GM03348 (cell line): ENCODE measurements at regions not wholly inside any gene's neighbourhood (a gene's known extent, or its start where the extent isn't known, plus 50 kb on each side); places are given as distances from the start of the nearest gene placed in this dataset.
"Not testable (repeated sequence)": the region's sequence is repeated elsewhere in the genome, so short reads cannot be mapped to it uniquely, and the experiment has no call there.

ENCODE experiments used
- DNase-seq: peaks from one replicate; pipeline ENCODE4 v3.0.0; 2012; ENCODE audit warnings: low spot score

DNA sequence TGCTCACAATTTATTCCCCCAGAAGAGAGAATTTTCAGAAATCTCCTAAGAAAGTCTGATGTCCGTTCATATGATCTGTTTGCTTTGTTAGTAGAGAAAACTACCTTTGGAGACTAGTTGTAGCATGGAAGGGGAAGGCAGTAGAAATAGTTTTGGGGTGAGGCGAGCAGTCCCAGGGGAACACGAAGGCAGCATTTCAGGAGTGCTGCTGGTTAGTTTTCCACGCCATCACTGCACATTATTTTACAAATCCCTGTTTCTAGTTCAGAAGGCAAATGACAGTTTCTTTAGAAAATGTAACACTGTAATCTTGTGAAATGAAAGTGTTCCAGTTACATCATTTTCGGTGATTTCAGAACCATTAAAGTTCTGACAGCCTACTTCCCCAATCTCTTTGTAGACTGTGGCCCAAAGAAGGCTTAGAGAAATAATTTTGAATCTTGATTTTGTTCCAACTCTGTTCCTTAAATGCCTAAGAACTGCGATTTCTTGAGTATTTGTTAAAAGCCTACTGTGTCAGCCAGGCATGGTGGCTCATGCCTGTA is 123.8 kb downstream of the LAT start:
- DNase-seq, result not testable (repeated sequence)

DNA sequence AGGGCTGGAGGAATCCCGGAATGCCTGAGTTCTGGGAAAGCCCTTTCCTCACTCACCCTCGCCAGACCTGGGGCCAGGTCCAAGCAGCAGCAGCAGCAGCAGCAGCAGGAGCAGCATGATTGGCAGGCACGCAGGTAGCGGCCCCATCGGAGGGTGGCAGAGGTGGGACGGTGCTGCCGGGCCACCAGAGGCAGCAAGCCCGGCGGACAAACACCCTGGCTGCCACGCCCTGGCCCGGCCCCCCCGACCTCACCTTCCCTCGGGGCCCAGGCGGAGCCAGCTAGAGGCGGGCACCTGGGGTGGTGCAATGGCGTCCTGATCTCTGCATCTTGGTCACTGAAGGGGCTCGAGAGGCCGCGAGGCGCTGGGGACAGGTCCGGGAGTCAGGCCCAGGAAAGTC is 122.4 kb downstream of the LAT start:
- no peak for DNase-seq

DNA sequence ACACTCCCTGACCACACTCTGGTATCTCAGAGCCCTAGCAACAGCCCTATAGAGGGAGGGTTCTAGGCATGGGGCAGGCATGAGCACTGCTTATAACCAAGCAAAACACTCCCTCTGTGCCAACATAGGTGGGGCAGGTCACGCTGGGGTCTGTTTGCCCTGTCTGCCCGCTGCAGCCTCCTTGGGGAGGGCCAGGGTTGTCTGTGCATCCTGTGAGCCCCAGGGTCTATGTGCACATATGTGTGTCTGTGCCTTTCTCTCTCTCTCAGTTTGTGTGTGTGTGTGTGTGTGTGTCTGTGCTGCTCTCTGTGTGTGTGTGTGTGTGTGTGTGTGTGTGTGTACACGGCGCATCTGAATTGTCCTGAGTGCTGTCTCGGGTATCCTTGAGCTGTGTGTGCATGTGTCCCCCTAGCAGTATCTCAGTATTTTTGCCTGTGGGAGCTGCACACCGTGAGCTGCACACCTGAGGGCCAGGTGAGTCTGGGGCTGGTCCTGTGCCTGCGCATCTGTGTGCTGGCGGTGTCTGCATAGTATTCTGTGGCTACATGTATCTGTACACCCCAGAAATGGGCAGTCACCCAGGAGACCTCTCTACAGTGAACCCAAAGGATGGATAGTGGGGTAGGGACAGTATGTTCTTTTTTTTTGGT is 121.5 kb downstream of the LAT start:
- DNase-seq, result not testable (repeated sequence)

DNA sequence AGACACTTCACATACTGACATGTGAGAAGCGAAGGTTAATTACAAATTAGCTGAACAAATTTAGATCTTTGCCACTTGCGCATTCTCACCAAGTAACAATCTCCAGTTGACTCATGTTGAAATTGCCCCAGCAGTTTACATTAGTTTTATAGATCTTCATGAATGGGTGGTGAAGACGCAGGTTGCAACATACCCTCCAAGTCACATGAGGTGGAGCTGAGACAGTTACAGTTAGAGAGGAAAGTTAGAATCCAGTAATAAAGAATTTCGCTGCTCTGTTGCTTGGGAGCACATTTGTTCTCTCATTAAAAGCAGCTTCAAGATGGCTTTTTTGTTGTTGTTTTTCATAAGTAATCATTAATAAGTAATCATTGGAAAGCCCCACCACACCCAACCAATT is 119.7 kb downstream of the LAT start:
- not testable (repeated sequence) for DNase-seq

DNA sequence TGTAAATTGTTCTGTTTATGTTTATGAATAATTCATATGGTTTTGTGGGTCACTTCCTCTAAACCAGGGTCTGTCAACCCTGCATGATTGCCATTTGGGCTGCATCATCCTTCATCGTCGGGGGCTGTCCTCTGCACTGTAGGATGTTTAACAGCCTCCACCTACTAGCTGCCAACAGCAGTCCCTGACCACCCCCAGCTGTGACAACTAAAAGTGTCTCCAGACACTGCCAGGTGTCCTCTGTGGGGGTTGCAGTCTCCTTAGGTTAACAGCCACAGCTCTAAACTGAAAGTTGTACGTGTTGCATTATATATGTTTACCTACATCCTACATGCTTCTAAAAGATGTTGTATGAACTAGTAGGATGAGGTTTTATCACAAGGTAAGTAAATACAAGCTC is 113.1 kb downstream of the LAT start:
- not testable (repeated sequence) for DNase-seq

DNA sequence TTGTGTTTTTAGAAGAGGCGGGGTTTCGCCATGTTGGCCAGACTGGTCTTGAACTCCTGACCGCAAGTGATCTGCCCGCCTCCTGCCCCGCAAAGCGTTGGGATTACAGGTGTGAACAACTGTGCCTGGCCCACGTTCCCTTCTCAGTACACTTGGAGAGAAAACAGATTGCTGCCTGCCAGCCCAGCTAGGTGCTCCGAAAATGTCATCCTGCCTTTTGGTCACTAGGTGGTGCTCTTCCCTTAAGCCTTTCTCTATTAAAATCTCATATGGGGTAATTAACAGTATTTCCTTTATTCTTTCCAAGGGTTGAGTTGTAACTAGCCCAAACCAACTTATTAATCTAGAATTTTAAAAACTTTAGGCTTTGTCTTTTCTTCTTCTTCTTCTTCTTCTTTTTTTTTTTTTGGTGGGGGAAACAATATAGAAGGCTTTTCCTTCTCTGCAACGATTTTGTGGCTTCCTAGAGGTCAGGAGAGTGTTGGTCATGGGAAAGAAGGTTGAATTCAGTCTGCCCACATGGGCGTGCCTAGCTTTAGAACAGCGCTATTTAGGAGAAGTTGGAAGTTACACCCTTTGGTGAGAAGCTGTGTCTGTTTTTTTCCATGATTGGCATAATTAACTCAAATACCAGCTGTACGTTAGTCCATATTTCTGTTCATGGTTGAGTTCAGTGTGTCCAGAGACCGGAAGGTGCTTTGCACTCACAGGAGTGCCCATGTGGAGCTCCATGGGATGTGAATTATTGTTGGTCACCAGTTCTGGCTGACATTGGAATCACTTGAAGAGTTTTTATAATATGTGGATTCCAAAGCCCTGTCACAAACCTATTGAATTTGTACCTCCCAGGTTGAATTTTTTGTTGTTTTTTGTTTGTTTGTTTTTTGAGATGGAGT is 110.1 kb downstream of the LAT start:
- DNase-seq, result not testable (repeated sequence)

DNA sequence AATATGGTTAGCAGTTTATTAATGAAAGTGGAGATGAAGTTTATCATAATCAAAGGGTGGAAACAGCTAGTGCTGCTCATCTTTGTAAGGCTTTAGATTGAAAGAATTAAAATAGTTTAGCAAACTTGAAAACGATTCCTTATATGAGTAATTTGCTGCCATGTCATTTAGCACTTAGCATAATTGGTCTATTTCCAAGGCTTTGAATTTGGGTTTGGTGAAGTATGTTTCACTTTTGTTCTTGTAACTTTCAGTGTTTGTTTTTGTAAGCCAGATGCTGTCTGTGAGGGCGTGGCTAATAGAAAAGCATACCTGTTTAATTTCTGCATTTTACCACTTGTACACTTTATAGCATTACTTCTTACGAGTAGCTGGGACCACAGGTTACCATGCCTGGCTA is 109.5 kb downstream of the LAT start:
- not testable (repeated sequence) for DNase-seq

DNA sequence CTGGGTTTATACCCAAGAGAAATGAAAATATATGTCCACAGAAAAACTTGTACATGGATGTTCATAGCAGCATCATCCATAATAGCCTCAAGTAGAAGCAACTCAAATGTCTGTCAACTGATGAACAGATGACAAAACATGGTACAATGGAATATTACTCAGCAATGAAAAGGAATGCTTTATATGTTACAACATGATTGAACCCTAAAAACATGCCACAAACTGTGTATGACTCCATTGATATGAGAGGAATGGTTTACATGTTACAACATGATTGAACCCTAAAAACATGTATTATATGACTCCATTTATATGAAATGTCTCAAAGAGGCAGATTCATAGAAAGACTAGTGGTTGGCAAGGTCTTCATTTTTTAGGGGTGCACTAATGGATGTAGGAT is 104.8 kb downstream of the LAT start:
- not testable (repeated sequence) for DNase-seq

DNA sequence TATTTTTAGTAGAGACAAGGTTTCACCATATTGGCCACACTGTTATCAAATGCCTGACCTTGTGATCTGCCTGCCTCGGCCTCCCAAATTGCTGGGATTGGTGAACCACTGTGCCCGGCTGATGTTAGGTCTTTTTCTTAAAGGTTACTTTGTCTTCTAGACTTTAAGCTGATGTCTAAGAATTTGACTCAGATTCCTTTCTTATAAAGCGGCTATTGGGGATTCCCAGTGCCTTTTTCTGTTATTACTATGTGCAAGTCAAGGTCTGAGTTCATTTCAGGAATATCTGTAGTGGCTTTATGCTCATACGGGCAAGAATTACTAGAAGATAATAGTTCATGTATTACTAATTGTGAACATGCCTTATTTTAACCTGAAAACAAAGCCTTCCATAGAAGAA is 102.8 kb downstream of the LAT start:
- DNase-seq, result not testable (repeated sequence)

DNA sequence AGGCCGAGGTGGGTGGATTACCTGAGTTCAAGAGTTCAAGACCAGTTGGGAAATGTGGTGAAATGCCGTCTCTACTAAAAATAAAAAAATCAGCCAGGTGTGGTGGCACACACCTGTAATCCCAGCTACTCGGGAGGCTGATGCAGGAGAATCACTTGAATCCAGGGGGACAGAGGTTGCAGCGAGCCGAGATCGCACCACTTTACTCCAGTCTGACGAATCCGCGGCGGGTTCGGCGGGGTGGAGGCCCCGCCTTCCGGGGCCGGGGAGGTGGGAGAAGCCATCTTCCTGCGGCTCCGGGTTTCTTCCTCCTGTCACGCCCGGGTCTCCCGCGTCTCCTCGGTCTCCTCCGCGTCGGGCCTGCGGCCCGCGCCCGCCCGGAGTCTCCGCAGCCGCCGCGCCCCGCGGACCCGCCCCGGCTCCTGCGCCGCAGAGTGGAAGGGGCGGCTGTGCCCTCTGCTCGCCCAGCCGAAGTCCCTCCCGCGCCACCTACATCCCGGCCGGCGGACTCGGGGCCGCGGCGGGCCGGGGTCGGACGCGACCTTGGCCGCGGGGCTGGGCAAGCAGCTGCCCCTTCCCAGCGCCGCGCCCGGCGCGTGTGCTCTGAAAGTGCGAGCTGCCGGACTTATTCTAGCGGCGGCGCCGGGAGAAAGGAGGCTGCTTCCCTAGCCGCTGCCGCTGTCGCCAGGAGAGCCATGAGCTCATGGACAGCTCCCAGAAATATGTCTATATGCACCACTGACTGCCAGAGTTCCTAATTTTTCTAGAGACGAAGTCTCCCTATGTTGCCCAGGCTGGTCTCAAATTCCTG is 97.2 kb downstream of the LAT start:
- not testable (repeated sequence) for DNase-seq

DNA sequence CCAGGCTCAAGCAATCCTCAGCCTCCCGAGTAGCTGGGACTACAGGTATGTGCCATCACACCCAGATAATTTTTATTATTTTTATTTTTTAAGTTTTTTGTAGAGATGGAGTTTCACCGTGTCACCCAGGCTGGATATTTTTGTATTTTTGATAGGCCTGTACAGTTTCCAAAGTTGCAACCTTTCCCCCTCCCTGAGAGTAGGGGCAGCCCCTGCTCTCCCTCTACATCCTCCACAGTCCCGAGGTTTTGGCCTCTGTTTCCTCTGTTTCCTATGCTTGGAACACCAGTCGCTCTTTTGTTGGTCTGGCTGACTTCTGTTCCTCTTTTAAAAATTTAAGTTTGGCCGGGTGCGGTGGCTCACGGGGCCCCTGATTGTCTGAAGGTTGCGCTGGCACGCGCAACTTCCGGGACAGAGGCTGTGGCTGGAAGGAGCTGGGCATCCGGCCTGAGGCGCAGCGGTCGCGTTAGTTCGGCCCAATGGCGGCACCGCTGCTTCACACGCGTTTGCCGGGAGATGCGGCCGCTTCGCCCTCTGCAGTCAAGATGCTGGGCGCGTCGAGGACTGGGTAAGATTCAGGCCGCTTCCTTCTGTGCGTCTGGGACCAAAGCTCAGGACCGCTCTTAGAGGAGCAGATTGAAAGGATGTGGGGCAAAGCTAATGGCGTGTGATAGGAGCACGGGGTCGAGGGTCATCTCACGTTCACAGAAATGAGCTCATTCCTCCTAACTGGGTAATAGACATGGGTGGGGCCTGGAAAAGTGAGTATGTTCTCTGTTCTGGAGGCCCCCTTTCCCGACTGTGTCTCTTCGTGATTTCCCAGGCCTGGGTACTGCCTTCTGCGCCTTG is 89.9 kb downstream of the LAT start:
- DNase-seq, result peak; percentile 19

DNA sequence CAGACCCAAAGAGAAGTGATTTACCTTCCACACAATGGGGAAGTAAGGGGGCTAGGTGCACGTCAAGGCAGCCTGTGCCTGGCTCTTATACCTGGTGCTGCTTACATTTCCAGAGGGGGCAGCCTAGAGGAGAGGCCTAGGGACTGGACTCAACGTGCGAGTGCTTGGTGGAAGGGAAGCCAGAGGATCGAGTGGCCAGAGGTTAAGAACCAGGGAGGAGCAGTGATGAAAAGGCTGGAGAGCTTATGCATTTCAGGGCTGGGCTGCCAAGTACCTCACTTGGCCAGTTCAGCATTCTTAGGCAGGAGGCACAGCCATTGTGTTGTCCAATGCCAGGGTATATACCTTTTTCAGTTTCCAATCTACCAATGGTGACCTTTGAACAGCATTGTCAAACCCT is 77.4 kb downstream of the LAT start:
- DNase-seq, result not testable (repeated sequence)

DNA sequence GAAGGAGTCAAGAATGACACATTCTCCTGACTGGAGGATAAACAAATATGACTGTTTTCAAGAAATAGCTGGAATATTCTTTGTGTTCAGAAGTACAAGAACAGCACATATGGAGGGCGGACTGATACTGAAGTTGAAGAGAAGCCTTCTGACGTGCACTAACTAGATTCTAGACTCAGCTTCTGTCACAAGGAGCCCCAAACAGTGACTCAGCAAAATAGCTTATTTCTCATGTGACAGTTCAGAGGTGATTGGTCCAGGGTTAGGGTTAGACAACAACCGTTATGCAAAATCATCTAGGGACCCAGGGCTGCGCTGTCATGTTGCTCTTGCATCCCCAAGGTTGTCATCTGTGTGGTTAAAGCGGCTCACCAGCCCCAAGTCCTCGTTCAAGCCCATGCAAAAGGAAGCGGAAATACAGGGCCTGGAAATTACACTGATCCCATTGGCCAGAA is 76.6 kb downstream of the LAT start:
- DNase-seq, result not testable (repeated sequence)

DNA sequence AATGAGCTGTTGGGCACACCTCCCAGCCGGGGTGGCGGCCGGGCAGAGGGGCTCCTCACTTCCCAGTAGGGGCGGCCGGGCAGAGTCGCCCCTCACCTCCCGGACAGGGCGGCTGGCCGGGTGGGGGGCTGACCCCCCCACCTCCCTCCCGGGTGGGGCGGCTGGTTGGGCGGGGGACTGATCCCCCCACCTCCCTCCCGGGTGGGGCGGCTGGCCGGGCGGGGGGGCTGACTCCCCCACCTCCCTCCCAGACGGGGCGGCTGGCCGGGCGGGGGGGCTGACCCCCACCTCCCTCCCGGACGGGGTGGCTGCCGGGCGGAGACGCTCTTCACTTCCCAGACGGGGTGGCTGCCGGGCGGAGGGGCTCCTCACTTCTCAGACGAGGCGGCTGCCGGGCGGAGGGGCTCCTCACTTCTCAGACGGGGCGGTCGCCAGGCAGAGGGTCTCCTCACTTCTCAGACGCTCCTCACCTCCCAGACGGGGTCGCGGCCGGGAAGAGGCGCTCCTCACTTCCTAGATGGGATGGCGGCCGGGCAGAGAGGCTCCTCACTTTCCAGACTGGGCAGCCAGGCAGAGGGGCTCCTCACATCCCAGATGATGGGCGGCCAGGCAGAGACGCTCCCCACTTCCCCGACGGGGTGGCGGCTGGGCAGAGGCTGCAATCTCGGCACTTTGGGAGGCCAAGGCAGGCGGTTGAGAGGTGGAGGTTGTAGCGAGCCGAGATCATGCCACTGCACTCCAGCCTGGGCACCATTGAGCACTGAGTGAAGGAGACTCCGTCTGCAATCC is 75.4 kb downstream of the LAT start:
- DNase-seq, result not testable (repeated sequence)

DNA sequence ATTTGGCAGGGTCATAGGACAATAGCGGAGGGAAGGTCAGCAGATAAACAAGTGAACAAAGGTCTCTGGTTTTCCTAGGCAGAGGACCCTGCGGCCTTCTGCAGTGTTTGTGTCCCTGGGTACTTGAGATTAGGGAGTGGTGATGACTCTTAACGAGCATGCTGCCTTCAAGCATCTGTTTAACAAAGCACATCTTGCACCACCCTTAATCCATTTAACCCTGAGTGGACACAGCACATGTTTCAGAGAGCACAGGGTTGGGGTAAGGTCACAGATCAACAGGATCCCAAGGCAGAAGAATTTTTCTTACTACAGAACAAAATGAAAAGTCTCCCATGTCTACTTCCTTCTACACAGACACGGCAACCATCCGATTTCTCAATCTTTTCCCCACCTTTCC is 74.7 kb downstream of the LAT start:
- DNase-seq, result not testable (repeated sequence)
